ENCODE measurements at regions not wholly inside any gene's neighbourhood (a gene's known extent, or its start where the extent isn't known, plus 50 kb on each side); places are given as distances from the start of the nearest gene placed in this dataset.

GRCh38 chr6:159438106-159438505, 254.9 kb downstream of the SOD2 start:
- TF ChIP-seq JUND (IDR thresholded peaks at IDR 0.05; ENCODE audit: low read depth): no peak
- DNase-seq (ENCODE audit: low read depth in 1 of 2, low spot score in 1 of 2): no peak
- in situ Hi-C loops (cut with HindIII; ENCODE audit: low pct_unique_long_range_greater_than_20kb, low sequenced_read_pairs): no loop called here

GRCh38 chr6:159436581-159436980, 256.5 kb downstream of the SOD2 start:
- no peak for DNase-seq (ENCODE audit: low read depth in 1 of 2, low spot score in 1 of 2)
- TF ChIP-seq JUND (IDR thresholded peaks at IDR 0.05; ENCODE audit: low read depth): no peak
- in situ Hi-C loops (cut with HindIII; ENCODE audit: low pct_unique_long_range_greater_than_20kb, low sequenced_read_pairs): no loop called here

- in situ Hi-C loops (cut with HindIII; ENCODE audit: low pct_unique_long_range_greater_than_20kb, low sequenced_read_pairs): no loop called here
- no peak for TF ChIP-seq JUND (IDR thresholded peaks at IDR 0.05; ENCODE audit: low read depth)
These were observed 257.3 kb downstream of the SOD2 start for GRCh38 chr6:159435701-159436100.

GRCh38 chr6:159434410-159434809, 258.6 kb downstream of the SOD2 start:
- in situ Hi-C loops (cut with HindIII; ENCODE audit: low pct_unique_long_range_greater_than_20kb, low sequenced_read_pairs): no loop called here
- TF ChIP-seq JUND (IDR thresholded peaks at IDR 0.05; ENCODE audit: low read depth): no peak

More at GRCh38 chr6:159435701-159436100, 257.3 kb downstream of the SOD2 start:
- DNase-seq (ENCODE audit: low read depth in 1 of 2, low spot score in 1 of 2): no peak

GRCh38 chr6:159433550-159433949, 259.5 kb downstream of the SOD2 start:
- no peak for DNase-seq (ENCODE audit: low read depth in 1 of 2, low spot score in 1 of 2)
- in situ Hi-C loops (cut with HindIII; ENCODE audit: low pct_unique_long_range_greater_than_20kb, low sequenced_read_pairs): no loop called here
- TF ChIP-seq JUND (IDR thresholded peaks at IDR 0.05; ENCODE audit: low read depth): no peak

More at GRCh38 chr6:159434410-159434809, 258.6 kb downstream of the SOD2 start:
- no peak for DNase-seq (ENCODE audit: low read depth in 1 of 2, low spot score in 1 of 2)

- in situ Hi-C loops (cut with HindIII; ENCODE audit: low pct_unique_long_range_greater_than_20kb, low sequenced_read_pairs): no loop called here
- TF ChIP-seq JUND (IDR thresholded peaks at IDR 0.05; ENCODE audit: low read depth): no peak
- no peak for DNase-seq (ENCODE audit: low read depth in 1 of 2, low spot score in 1 of 2)
These were observed 261.3 kb downstream of the SOD2 start for GRCh38 chr6:159431750-159432149.

GRCh38 chr6:159430323-159430722, 261.1 kb downstream of the FNDC1 start:
- no peak for TF ChIP-seq JUND (IDR thresholded peaks at IDR 0.05; ENCODE audit: low read depth)
- in situ Hi-C loops (cut with HindIII; ENCODE audit: low pct_unique_long_range_greater_than_20kb, low sequenced_read_pairs): no loop called here
- DNase-seq (ENCODE audit: low read depth in 1 of 2, low spot score in 1 of 2): no peak

- no peak for TF ChIP-seq JUND (IDR thresholded peaks at IDR 0.05; ENCODE audit: low read depth)
- DNase-seq (ENCODE audit: low read depth in 1 of 2, low spot score in 1 of 2): no peak
- in situ Hi-C loops (cut with HindIII; ENCODE audit: low pct_unique_long_range_greater_than_20kb, low sequenced_read_pairs): no loop called here
These were observed 260.2 kb downstream of the FNDC1 start for GRCh38 chr6:159429433-159429832.

- in situ Hi-C loops (cut with HindIII; ENCODE audit: low pct_unique_long_range_greater_than_20kb, low sequenced_read_pairs): no loop called here
- no peak for TF ChIP-seq JUND (IDR thresholded peaks at IDR 0.05; ENCODE audit: low read depth)
These were observed 258.6 kb downstream of the FNDC1 start for GRCh38 chr6:159427771-159428170.

GRCh38 chr6:159427335-159427734, 258.1 kb downstream of the FNDC1 start:
- TF ChIP-seq JUND (IDR thresholded peaks at IDR 0.05; ENCODE audit: low read depth): no peak
- no peak for DNase-seq (ENCODE audit: low read depth in 1 of 2, low spot score in 1 of 2)
- in situ Hi-C loops (cut with HindIII; ENCODE audit: low pct_unique_long_range_greater_than_20kb, low sequenced_read_pairs): no loop called here

More at GRCh38 chr6:159427771-159428170, 258.6 kb downstream of the FNDC1 start:
- no peak for DNase-seq (ENCODE audit: low read depth in 1 of 2, low spot score in 1 of 2)

- TF ChIP-seq JUND (IDR thresholded peaks at IDR 0.05; ENCODE audit: low read depth): no peak
- DNase-seq (ENCODE audit: low read depth in 1 of 2, low spot score in 1 of 2): no peak
- in situ Hi-C loops (cut with HindIII; ENCODE audit: low pct_unique_long_range_greater_than_20kb, low sequenced_read_pairs): no loop called here
These were observed 256.2 kb downstream of the FNDC1 start for GRCh38 chr6:159425421-159425820.

- no peak for DNase-seq (ENCODE audit: low read depth in 1 of 2, low spot score in 1 of 2)
- in situ Hi-C loops (cut with HindIII; ENCODE audit: low pct_unique_long_range_greater_than_20kb, low sequenced_read_pairs): no loop called here
These were observed 253.1 kb downstream of the FNDC1 start for GRCh38 chr6:159422041-159422984.

GRCh38 chr6:159421586-159421985, 252.4 kb downstream of the FNDC1 start:
- TF ChIP-seq JUND (IDR thresholded peaks at IDR 0.05; ENCODE audit: low read depth): no peak
- DNase-seq (ENCODE audit: low read depth in 1 of 2, low spot score in 1 of 2): no peak

More at GRCh38 chr6:159422041-159422984, 253.1 kb downstream of the FNDC1 start:
- no peak for TF ChIP-seq JUND (IDR thresholded peaks at IDR 0.05; ENCODE audit: low read depth)

More at GRCh38 chr6:159421586-159421985, 252.4 kb downstream of the FNDC1 start:
- in situ Hi-C loops (cut with HindIII; ENCODE audit: low pct_unique_long_range_greater_than_20kb, low sequenced_read_pairs): no loop called here

All from T47D (cell line).